ENCODE measurements at regions not wholly inside any gene's neighbourhood (a gene's known extent, or its start where the extent isn't known, plus 50 kb on each side); places are given as distances from the start of the nearest gene placed in this dataset.

- TF ChIP-seq ZSCAN21 (CRISPR knock-in tag; IDR thresholded peaks at IDR 0.05; ENCODE audit: borderline replicate concordance) (0 out of 2 replicates have a peak, but pooled peaks have one; percentile 45), TBX2 (CRISPR knock-in tag; IDR thresholded peaks at IDR 0.05; ENCODE audit: borderline replicate concordance) (0 out of 2 replicates have a peak, but pooled peaks have one; percentile 8), SNAPC2 (CRISPR knock-in tag; IDR thresholded peaks at IDR 0.05) (peak; percentile 40; the same call in 1 of the 2 replicates), ZHX2 (IDR thresholded peaks at IDR 0.05; ENCODE audit: low read depth) (no peak), ZHX2 (CRISPR knock-in tag; IDR thresholded peaks at IDR 0.05; ENCODE audit: borderline replicate concordance) (no peak), FOXP1 (IDR thresholded peaks at IDR 0.05) (no peak), FOXP1 (CRISPR knock-in tag; IDR thresholded peaks at IDR 0.05) (0 out of 2 replicates have a peak, but pooled peaks have one; percentile 23), ZUFSP (CRISPR knock-in tag; IDR thresholded peaks at IDR 0.05; ENCODE audit: borderline replicate concordance) (no peak), SP5 (CRISPR knock-in tag; IDR thresholded peaks at IDR 0.05; ENCODE audit: borderline replicate concordance, low read depth) (peak; percentile 18; the same call in 1 of the 2 replicates)
- TF ChIP-seq, protein P1, sequence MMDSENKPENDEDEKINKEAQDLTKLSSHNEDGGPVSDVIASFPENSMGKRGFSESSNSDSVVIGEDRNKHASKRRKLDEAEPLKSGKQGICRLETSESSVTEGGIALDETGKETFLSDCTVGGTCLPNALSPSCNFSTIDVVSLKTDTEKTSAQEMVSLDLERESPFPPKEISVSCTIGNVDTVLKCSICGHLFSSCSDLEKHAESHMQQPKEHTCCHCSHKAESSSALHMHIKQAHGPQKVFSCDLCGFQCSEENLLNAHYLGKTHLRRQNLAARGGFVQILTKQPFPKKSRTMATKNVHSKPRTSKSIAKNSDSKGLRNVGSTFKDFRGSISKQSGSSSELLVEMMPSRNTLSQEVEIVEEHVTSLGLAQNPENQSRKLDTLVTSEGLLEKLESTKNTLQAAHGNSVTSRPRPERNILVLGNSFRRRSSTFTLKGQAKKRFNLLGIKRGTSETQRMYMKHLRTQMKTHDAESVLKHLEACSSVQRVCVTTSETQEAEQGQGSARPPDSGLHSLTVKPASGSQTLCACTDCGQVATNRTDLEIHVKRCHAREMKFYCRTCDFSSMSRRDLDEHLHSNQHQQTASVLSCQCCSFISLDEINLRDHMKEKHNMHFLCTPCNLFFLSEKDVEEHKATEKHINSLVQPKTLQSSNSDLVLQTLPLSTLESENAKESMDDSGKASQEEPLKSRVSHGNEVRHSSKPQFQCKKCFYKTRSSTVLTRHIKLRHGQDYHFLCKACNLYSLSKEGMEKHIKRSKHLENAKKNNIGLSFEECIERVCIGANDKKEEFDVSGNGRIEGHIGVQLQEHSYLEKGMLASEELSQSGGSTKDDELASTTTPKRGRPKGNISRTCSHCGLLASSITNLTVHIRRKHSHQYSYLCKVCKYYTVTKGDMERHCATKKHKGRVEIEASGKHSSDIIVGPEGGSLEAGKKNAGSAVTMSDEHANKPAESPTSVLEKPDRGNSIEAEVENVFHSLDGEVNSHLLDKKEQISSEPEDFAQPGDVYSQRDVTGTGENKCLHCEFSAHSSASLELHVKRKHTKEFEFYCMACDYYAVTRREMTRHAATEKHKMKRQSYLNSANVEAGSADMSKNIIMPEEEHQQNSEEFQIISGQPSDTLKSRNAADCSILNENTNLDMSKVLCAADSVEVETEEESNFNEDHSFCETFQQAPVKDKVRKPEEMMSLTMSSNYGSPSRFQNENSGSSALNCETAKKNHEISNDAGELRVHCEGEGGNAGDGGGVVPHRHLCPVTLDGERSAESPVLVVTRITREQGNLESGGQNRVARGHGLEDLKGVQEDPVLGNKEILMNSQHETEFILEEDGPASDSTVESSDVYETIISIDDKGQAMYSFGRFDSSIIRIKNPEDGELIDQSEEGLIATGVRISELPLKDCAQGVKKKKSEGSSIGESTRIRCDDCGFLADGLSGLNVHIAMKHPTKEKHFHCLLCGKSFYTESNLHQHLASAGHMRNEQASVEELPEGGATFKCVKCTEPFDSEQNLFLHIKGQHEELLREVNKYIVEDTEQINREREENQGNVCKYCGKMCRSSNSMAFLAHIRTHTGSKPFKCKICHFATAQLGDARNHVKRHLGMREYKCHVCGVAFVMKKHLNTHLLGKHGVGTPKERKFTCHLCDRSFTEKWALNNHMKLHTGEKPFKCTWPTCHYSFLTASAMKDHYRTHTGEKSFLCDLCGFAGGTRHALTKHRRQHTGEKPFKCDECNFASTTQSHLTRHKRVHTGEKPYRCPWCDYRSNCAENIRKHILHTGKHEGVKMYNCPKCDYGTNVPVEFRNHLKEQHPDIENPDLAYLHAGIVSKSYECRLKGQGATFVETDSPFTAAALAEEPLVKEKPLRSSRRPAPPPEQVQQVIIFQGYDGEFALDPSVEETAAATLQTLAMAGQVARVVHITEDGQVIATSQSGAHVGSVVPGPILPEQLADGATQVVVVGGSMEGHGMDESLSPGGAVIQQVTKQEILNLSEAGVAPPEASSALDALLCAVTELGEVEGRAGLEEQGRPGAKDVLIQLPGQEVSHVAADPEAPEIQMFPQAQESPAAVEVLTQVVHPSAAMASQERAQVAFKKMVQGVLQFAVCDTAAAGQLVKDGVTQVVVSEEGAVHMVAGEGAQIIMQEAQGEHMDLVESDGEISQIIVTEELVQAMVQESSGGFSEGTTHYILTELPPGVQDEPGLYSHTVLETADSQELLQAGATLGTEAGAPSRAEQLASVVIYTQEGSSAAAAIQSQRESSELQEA (CRISPR knock-in tag; IDR thresholded peaks at IDR 0.05; ENCODE audit: not compliant biosample characterization) = no peak
- TF ChIP-seq, protein P2, sequence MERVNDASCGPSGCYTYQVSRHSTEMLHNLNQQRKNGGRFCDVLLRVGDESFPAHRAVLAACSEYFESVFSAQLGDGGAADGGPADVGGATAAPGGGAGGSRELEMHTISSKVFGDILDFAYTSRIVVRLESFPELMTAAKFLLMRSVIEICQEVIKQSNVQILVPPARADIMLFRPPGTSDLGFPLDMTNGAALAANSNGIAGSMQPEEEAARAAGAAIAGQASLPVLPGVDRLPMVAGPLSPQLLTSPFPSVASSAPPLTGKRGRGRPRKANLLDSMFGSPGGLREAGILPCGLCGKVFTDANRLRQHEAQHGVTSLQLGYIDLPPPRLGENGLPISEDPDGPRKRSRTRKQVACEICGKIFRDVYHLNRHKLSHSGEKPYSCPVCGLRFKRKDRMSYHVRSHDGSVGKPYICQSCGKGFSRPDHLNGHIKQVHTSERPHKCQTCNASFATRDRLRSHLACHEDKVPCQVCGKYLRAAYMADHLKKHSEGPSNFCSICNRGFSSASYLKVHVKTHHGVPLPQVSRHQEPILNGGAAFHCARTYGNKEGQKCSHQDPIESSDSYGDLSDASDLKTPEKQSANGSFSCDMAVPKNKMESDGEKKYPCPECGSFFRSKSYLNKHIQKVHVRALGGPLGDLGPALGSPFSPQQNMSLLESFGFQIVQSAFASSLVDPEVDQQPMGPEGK (CRISPR knock-in tag; IDR thresholded peaks at IDR 0.05) = peak; percentile 83
Measured at GRCh38 chr15:96171853-96172296, 158.6 kb upstream of the NR2F2 start (continued).
